Gastroesophageal sphincter (tissue), 4 donors: ENCODE measurements at regions not wholly inside any gene's neighbourhood (a gene's known extent, or its start where the extent isn't known, plus 50 kb on each side); places are given as distances from the start of the nearest gene placed in this dataset.

Experiments
- ATAC-seq: fragments of 150-250 bp; one replicate; pipeline ENCODE4 v1.9.1; 2016; ENCODE audit warnings: mild to moderate bottlenecking, moderate library complexity
- H3K27ac ChIP-seq, 4 donors: fragments of 200-600 bp; sonication (generic) in 3 of 4; 1 replicate in 3 of 4; 2 replicates in 1 of 4; pipeline ENCODE4 v1.5.1; 2016 to 2019
- H3K27me3 ChIP-seq: fragments of 200-600 bp; sonication (generic); one replicate; pipeline ENCODE4 v1.5.1; 2019
- H3K36me3 ChIP-seq, 2 donors: fragments of 200-600 bp; sonication (generic); one replicate each; pipeline ENCODE4 v1.5.1; 2019; ENCODE audit warnings: control low read depth in 1 of 2
- H3K4me1 ChIP-seq, 3 donors: fragments of 200-600 bp; sonication (generic); 1 replicate in 2 of 3; 2 replicates in 1 of 3; pipeline ENCODE4 v1.5.1; 2016 to 2019; ENCODE audit warnings: control low read depth in 2 of 3
- H3K4me3 ChIP-seq, 2 donors: fragments of 200-600 bp; sonication (generic); one replicate each; pipeline ENCODE4 v1.5.1; 2019; ENCODE audit warnings: mild to moderate bottlenecking in 1 of 2, moderate library complexity in 1 of 2
- H3K9me3 ChIP-seq, 3 donors: fragments of 200-600 bp; sonication (generic); one replicate each; pipeline ENCODE4 v1.5.1; 2017 to 2019; ENCODE audit warnings: control low read depth in 2 of 3
- CTCF ChIP-seq, 4 experiments: fragments of 200-600 bp in 2 of 4; fragments of 450-650 bp in 2 of 4; sonication (generic) in 1 of 4; IDR thresholded peaks; one replicate each; pipeline ENCODE4 v1.5.1; 2017 to 2019; ENCODE audit warnings: antibody characterized with exemption in 4 of 4, mild to moderate bottlenecking in 2 of 4, moderate library complexity in 2 of 4
- EP300 ChIP-seq: sonication (generic); formaldehyde crosslinking; IDR thresholded peaks from one replicate; pipeline ENCODE4 v1.6.1; 2017; ENCODE audit warnings: antibody characterized with exemption, mild to moderate bottlenecking
- POLR2A ChIP-seq, 2 donors: fragments of 450-650 bp; IDR thresholded peaks; one replicate each; pipeline ENCODE4 v1.6.1; 2017; ENCODE audit warnings: antibody characterized with exemption in 2 of 2, mild to moderate bottlenecking in 2 of 2, moderate library complexity in 1 of 2
- POLR2AphosphoS5 ChIP-seq: sonication (generic); formaldehyde crosslinking; IDR thresholded peaks from one replicate; pipeline ENCODE4 v1.6.1; 2017; ENCODE audit warnings: antibody characterized with exemption
- WGBS, 2 donors: methylation state at CpG; one replicate each; pipeline ENCODE4 v1.1.5; 2018; ENCODE audit warnings: low coverage in 1 of 2; 5-methylcytosine and 5-hydroxymethylcytosine counted together

DNA sequence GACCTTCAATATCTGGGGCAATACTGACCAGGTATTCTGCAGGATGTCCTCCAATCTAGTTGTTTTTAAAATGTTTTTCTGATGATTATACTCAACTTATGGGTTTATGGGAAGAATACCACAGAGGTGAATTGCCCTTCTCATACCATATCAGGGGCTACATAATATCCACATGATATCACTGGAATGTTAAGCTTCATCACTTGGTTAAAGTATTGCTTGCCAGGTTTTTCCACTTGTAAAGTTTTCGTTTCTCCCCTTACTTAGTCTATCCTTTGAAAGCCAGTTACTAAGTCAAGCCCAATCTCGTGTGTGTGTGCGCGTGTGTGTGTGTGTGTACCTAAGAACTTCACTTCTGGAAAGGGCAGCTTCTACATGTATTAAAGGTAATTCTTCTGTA is 980.9 kb upstream of the FBXO33 start:
- no peaks in the 10 kb centered on the region for H3K36me3 ChIP-seq
- H3K4me1 ChIP-seq = no peaks in the 10 kb centered on the region
- no peaks in the 10 kb centered on the region for H3K27me3 ChIP-seq
- TF ChIP-seq CTCF (IDR thresholded peaks at IDR 0.05) (no peak), POLR2AphosphoS5 (no peak), POLR2A (IDR thresholded peaks at IDR 0.05) (no peak), EP300 (no peak)
- H3K27ac ChIP-seq = no peak overlapping the region
- H3K4me3 ChIP-seq = no peak overlapping the region
- peaks cover 0 to 5% (median 0%) of the 10 kb centered on the region in 3 donors for H3K9me3 ChIP-seq
- 53 to 66% methylated on average over 4 of the region's 4 CpGs for WGBS, 2 donors
- no peak for ATAC-seq

DNA sequence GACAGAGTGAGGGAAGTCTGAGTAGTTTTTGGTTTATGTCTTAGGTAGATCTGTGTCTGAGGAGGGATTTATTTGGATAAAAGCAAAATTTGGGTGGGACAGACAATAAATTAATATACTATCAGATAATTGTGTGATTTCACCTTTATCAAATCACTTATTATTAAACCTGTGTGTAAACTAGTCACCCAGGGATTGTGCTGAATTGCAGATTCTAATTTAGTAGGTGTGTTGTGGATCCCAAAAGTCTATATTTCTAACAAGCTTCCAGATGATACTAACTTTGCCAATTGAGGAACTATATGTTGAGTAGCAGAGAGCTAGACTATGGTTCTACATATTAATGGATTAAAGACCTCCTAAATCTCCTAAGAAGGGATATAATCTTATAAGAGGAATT is 978.5 kb upstream of the FBXO33 start:
- H3K4me3 ChIP-seq = no peak overlapping the region
- no peak for ATAC-seq
- H3K27me3 ChIP-seq = no peaks in the 10 kb centered on the region
- H3K9me3 ChIP-seq = peaks cover 0 to 7% (median 0%) of the 10 kb centered on the region in 3 donors
- no peak overlapping the region for H3K27ac ChIP-seq
- TF ChIP-seq EP300 = no peak
- no peak for TF ChIP-seq CTCF (IDR thresholded peaks at IDR 0.05)
- no peak for TF ChIP-seq POLR2AphosphoS5
- TF ChIP-seq POLR2A (IDR thresholded peaks at IDR 0.05) = no peak
- no peaks in the 10 kb centered on the region for H3K4me1 ChIP-seq
- no peaks in the 10 kb centered on the region for H3K36me3 ChIP-seq

DNA sequence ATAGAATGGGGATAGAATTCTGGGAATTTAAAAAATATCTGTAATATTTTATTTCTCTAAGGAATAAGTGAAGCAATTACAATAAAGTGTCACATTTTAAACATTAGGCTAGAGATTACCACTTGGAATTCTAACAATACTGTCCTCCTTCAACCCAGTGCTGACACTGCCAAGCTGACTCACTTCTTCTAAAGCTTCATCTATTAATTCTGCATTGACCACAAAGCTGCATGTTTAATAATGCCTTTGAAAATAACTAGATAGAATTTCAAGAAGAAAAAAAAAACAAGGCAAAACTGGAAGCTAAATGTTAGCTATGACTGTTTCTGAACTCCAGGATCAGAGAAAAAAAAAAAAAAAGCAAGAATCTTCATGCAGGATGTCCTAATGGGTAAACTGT is 970.7 kb upstream of the FBXO33 start:
- no peak for ATAC-seq
- H3K4me3 ChIP-seq = no peak overlapping the region

DNA sequence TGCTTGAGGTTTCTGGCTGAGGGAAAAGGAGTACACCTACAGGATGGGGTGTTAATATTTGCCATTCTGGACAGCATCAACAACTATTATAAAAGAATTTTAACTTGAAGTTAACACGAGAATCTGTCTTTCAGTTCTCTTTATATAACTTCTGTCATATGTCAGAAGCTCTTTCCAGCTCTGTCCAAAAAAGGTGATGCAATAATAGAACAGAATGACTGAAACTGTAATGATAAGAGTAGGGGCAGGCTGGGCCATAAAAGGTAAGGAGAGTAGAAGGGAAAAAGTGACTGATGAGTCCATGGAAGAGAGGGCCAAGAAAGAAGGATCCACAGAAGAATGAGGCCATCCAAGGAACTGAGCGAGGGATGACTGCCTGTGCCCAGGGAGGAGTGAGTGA is 966.7 kb upstream of the FBXO33 start:
- no peak overlapping the region for H3K4me3 ChIP-seq
- ATAC-seq = no peak
- TF ChIP-seq CTCF (IDR thresholded peaks at IDR 0.05) = no peak
- no peak for TF ChIP-seq POLR2A (IDR thresholded peaks at IDR 0.05)
- TF ChIP-seq POLR2AphosphoS5 = no peak
- no peak for TF ChIP-seq EP300
- H3K36me3 ChIP-seq = no peaks in the 10 kb centered on the region
- no peaks in the 10 kb centered on the region for H3K27me3 ChIP-seq
- 52 to 64% methylated on average over 2 of the region's 2 CpGs for WGBS, 2 donors
- no peaks in the 10 kb centered on the region for H3K9me3 ChIP-seq
- H3K27ac ChIP-seq = no peak overlapping the region
- no peaks in the 10 kb centered on the region for H3K4me1 ChIP-seq

More for the DNA sequence above, 970.7 kb upstream of the FBXO33 start:
- no peaks in the 10 kb centered on the region for H3K27me3 ChIP-seq
- H3K36me3 ChIP-seq = no peaks in the 10 kb centered on the region
- TF ChIP-seq POLR2A (IDR thresholded peaks at IDR 0.05) (no peak), EP300 (no peak), POLR2AphosphoS5 (no peak), CTCF (IDR thresholded peaks at IDR 0.05) (no peak)
- no peaks in the 10 kb centered on the region for H3K4me1 ChIP-seq
- H3K9me3 ChIP-seq = peaks cover 0 to under 1% (median 0%) of the 10 kb centered on the region in 3 donors
- no peak overlapping the region for H3K27ac ChIP-seq

GRCh38 chr14:40394634-40395340 is 962.6 kb upstream of the FBXO33 start:
- 82% methylated on average over 2 to 3 of the region's 3 CpGs for WGBS, 2 donors
- no peaks in the 10 kb centered on the region for H3K27me3 ChIP-seq
- TF ChIP-seq EP300 = no peak
- TF ChIP-seq POLR2AphosphoS5 = no peak
- no peak for TF ChIP-seq CTCF (IDR thresholded peaks at IDR 0.05)
- TF ChIP-seq POLR2A (IDR thresholded peaks at IDR 0.05) = no peak
- H3K4me1 ChIP-seq = no peaks in the 10 kb centered on the region
- no peak overlapping the region for H3K27ac ChIP-seq
- H3K9me3 ChIP-seq = no peaks in the 10 kb centered on the region
- no peak for ATAC-seq
- H3K4me3 ChIP-seq = no peak overlapping the region
- H3K36me3 ChIP-seq = no peaks in the 10 kb centered on the region
